Astrocyte (in vitro differentiated cells and primary cell): ENCODE measurements at regions not wholly inside any gene's neighbourhood (a gene's known extent, or its start where the extent isn't known, plus 50 kb on each side); places are given as distances from the start of the nearest gene placed in this dataset.

ENCODE experiments used
- EZH2 ChIP-seq: IDR thresholded peaks from 2 replicates; pipeline ENCODE4 v1.6.1; 2012; ENCODE audit warnings: mild to moderate bottlenecking, low read length, inconsistent platforms; ENCODE audit not compliant: insufficient read depth
- TF ChIP-seq, protein P1 (sequence below): IDR thresholded peaks from 2 replicates; pipeline ENCODE4 v1.5.1; 2011; ENCODE audit warnings: low read depth, mild to moderate bottlenecking, inconsistent platforms, low read length, moderate library complexity; ENCODE audit not compliant: insufficient read depth

DNA sequence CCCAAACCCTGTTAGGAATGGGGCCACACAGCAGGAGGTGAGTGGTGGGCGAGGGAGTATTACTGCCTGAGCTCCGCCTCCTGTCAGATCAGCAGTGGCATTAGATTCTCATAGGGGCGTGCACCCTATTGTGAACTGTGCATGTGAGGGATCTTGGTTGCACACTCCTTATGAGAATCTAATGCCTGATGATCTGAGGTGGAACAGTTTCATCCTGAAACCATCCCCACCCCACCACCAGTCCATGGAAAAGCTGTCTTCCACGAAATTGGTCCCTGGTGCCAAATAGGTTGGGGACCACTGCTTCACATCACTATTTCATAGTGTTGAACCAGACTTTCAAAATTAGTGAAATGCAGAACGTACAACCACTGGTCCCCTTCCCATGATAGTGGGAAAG is 57.9 kb upstream of the BICD1 start:
- TF ChIP-seq, protein P1, sequence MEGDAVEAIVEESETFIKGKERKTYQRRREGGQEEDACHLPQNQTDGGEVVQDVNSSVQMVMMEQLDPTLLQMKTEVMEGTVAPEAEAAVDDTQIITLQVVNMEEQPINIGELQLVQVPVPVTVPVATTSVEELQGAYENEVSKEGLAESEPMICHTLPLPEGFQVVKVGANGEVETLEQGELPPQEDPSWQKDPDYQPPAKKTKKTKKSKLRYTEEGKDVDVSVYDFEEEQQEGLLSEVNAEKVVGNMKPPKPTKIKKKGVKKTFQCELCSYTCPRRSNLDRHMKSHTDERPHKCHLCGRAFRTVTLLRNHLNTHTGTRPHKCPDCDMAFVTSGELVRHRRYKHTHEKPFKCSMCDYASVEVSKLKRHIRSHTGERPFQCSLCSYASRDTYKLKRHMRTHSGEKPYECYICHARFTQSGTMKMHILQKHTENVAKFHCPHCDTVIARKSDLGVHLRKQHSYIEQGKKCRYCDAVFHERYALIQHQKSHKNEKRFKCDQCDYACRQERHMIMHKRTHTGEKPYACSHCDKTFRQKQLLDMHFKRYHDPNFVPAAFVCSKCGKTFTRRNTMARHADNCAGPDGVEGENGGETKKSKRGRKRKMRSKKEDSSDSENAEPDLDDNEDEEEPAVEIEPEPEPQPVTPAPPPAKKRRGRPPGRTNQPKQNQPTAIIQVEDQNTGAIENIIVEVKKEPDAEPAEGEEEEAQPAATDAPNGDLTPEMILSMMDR: no peak
- TF ChIP-seq EZH2: no peak
